Stimulated activated naive CD8-positive, alpha-beta T cell treated with anti-CD3 and anti-CD28 coated beads, Interleukin-15, Interleukin-2, amounts not matched to agents 100 ng/mL and 50 ng/mL, for 24 hours (primary cell): ENCODE measurements at regions not wholly inside any gene's neighbourhood (a gene's known extent, or its start where the extent isn't known, plus 50 kb on each side); places are given as distances from the start of the nearest gene placed in this dataset.

Source experiments
- H3K27ac Mint-ChIP-seq: one replicate; pipeline ENCODE4 v1.8.0; 2021; ENCODE audit warnings: mild to moderate bottlenecking, mixed read lengths
- H3K27me3 Mint-ChIP-seq: one replicate; pipeline ENCODE4 v1.8.0; 2021; ENCODE audit warnings: mixed read lengths
- H3K36me3 Mint-ChIP-seq: one replicate; pipeline ENCODE4 v1.8.0; 2021; ENCODE audit warnings: low read depth, mixed read lengths
- H3K4me1 Mint-ChIP-seq: one replicate; pipeline ENCODE4 v1.8.0; 2021; ENCODE audit warnings: low read depth, mixed read lengths
- H3K4me3 Mint-ChIP-seq: one replicate; pipeline ENCODE4 v1.8.0; 2021; ENCODE audit warnings: mild to moderate bottlenecking, mixed read lengths
- H3K9me3 Mint-ChIP-seq: one replicate; pipeline ENCODE4 v1.8.0; 2021; ENCODE audit warnings: mixed read lengths

DNA sequence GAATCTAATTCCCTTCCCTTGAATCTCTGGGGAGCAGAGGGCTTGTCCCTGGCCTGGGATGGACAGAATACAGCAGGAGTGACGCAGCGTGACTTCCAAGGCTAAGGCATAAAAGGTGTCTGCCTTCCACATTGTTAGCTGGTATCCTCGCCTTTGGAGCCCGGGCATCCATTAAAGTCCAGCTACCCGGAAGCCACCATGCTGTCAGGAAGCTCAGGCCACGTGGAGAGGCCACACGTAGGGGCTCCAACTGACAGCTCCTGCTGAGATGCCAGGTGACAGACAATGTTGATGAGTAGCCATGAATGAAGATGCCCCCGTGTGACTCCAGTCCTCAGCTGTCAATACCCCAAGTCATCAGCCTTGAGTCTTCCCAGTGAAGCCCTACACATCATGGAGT lies 99.9 kb downstream of the OAT start:
- Mint-ChIP-seq H3K27ac (no peak overlapping the region), H3K36me3 (no peaks in the 10 kb centered on the region), H3K9me3 (no peaks in the 10 kb centered on the region), H3K27me3 (no peaks in the 10 kb centered on the region), H3K4me3 (no peak overlapping the region), H3K4me1 (no peaks in the 10 kb centered on the region)

DNA sequence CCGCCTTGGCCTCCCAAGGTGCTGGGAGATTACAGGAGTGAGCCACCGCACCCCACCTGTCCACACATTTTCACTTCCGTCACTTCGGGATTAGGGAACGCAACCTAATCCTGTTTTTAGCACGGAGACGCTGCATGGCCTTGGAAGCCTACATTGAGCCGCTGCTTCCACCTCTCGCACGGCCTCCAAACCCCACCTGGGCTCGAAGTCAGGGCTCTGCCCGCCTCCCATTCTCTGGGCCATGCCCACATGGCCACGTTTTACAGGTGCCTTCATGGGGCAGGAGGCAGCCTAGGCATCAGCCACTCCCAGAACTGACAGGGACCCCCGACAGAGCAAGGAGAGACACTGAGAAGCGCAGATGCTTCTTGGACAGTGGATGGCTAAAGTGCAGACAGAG lies 100.6 kb downstream of the OAT start:
- H3K4me3 Mint-ChIP-seq = no peak overlapping the region
- H3K27ac Mint-ChIP-seq = no peak overlapping the region
- no peaks in the 10 kb centered on the region for H3K9me3 Mint-ChIP-seq
- no peaks in the 10 kb centered on the region for H3K4me1 Mint-ChIP-seq
- no peaks in the 10 kb centered on the region for H3K36me3 Mint-ChIP-seq
- H3K27me3 Mint-ChIP-seq = no peaks in the 10 kb centered on the region

DNA sequence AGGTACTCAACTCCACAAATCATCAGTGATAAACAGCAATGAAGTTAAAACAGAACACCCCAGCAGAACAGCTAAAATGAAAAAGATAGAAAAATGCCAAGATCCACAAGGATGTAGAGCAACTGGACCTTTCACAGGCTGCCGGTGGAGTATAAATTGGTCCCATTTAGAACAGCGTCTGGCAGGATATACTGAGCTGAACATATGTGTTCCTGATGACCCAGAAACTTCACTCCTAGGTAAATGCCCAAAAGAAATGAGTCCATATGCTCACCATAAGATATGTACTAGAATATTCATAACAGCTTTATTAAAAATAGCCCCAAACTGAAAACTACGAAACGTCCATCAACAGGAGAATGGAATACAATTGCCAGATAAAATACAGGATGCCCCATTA lies 102.4 kb downstream of the OAT start:
- Mint-ChIP-seq H3K4me1 (no peaks in the 10 kb centered on the region), H3K27me3 (no peaks in the 10 kb centered on the region), H3K4me3 (no peak overlapping the region), H3K27ac (no peak overlapping the region), H3K36me3 (no peaks in the 10 kb centered on the region), H3K9me3 (no peaks in the 10 kb centered on the region)

DNA sequence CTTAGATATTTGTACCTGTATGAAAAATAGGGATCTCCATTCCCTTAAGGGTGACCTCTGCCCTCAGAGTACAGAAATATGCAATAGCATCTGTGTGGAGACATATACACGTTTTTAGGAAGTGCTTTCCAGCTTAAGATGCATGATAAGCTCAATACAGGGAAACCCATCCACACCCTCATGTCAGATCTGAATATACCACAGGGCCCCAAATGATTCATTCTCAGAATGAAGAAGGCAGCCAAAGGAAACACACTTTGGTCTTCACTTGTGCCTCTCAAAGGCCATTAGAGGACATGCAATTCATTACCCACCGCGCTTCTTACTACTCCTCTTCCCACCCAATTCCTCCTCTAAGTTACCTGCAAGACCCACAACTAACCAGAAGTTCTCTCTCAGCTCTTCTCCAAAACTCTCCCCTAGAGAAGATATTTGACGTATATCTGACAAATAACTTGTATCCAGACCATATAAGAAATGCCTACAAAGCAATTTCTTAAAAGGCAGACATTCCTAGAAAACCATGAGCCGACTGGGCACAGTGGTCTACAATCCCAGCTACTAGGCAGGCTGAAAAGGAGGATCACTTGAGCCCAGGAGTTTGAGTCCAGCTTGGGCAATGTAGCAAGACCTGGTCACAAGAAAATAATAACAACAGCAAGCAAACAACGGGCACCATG lies 103.0 kb downstream of the OAT start:
- no peaks in the 10 kb centered on the region for H3K9me3 Mint-ChIP-seq
- H3K4me1 Mint-ChIP-seq = no peaks in the 10 kb centered on the region
- H3K36me3 Mint-ChIP-seq = no peaks in the 10 kb centered on the region
- no peak overlapping the region for H3K4me3 Mint-ChIP-seq
- H3K27me3 Mint-ChIP-seq = no peaks in the 10 kb centered on the region
- no peak overlapping the region for H3K27ac Mint-ChIP-seq

DNA sequence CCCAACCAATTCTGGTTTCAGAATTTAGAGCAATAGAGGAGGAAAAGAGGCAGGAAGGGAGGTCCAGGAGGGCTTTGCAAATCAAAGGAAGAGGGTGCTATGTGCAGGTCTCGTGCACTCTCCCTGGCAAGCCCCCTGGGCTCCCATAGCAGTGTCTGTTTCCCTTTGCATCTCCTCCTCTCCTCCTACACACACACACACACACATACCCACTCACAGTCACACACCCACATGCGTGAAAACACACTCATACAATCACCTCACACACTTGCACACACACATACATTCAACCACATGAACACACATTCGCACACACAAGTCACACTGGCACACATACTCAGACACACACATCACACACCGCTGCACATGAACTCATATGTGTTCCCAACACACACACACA lies 105.3 kb downstream of the OAT start:
- no peaks in the 10 kb centered on the region for H3K36me3 Mint-ChIP-seq
- H3K9me3 Mint-ChIP-seq = no peaks in the 10 kb centered on the region
- no peaks in the 10 kb centered on the region for H3K4me1 Mint-ChIP-seq
- H3K4me3 Mint-ChIP-seq = no peak overlapping the region
- H3K27me3 Mint-ChIP-seq = no peaks in the 10 kb centered on the region
- peak overlapping the region; percentile 6 for H3K27ac Mint-ChIP-seq

DNA sequence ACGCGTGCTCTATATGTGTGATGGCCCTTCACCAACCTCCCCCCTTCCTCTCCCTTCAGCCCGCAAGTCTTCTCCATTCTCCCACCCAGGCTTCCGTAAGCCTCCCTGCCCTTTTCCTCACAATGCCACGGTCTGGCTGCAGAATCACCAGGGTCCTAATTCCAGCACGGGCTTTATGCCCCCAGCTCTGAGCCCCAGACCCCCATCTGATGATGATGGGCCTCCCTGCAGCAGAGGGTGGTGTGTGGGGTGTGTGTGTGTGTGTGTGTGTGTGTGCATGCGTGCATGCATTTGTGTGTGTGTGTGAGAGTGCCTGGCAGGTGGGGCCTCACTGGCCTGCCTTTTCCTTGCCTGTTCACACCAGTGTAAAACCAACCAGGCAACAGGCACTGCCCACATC lies 109.9 kb downstream of the OAT start:
- Mint-ChIP-seq H3K4me1 (no peaks in the 10 kb centered on the region), H3K36me3 (no peaks in the 10 kb centered on the region), H3K27ac (no peak overlapping the region), H3K4me3 (no peak overlapping the region), H3K9me3 (no peaks in the 10 kb centered on the region), H3K27me3 (no peaks in the 10 kb centered on the region)

DNA sequence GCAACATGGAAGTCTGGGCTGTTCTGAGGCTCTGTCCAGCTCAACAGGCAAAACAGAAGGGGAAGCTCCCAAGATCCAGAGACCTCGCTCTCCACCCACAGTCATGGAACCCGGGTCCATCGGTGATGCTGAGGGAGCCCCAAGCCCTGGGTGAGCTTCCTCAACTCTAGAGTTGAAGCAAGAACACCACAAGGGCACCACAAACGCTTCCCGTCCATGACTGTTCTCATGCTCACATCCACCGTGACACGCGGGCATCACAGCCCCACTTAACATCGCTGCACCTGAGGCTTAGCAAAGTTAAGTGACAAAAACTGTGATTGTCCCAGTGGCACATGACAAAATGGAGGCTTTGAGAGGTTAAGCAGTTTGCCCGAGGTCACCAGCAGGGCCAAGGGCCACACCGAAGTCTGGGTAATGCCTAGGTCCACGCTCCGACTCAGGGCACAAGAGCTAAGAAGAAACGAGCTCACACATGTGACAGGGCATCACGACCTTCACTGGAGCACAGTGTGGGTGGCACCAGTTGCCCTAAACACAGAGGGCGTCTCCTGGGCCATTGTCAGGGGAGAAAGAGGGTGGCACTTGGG lies 110.6 kb downstream of the OAT start:
- no peak overlapping the region for H3K4me3 Mint-ChIP-seq
- no peaks in the 10 kb centered on the region for H3K9me3 Mint-ChIP-seq
- no peaks in the 10 kb centered on the region for H3K36me3 Mint-ChIP-seq
- H3K27ac Mint-ChIP-seq = no peak overlapping the region
- H3K4me1 Mint-ChIP-seq = no peaks in the 10 kb centered on the region
- no peaks in the 10 kb centered on the region for H3K27me3 Mint-ChIP-seq

DNA sequence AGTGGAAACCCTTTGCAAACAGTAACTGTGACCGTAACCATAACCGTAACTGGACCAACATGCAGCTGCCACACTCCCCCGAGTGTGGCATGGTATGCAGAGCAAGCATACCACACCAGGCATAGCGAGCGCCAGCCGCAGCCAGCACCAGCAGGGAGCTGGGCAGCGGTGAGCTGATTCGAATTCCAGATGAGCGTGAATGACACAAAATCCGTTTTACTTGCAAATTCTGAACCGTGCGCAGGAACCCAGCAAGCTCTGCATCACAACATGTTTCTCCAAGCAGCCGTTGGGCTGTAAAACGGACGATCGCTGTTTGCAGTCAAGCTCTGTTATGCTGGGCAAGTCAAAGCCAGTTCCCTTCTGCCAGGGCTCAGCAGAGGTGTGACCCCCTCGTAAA lies 111.1 kb downstream of the OAT start:
- H3K4me3 Mint-ChIP-seq = no peak overlapping the region
- no peaks in the 10 kb centered on the region for H3K4me1 Mint-ChIP-seq
- no peaks in the 10 kb centered on the region for H3K36me3 Mint-ChIP-seq
- no peaks in the 10 kb centered on the region for H3K9me3 Mint-ChIP-seq
- no peaks in the 10 kb centered on the region for H3K27me3 Mint-ChIP-seq
- no peak overlapping the region for H3K27ac Mint-ChIP-seq

DNA sequence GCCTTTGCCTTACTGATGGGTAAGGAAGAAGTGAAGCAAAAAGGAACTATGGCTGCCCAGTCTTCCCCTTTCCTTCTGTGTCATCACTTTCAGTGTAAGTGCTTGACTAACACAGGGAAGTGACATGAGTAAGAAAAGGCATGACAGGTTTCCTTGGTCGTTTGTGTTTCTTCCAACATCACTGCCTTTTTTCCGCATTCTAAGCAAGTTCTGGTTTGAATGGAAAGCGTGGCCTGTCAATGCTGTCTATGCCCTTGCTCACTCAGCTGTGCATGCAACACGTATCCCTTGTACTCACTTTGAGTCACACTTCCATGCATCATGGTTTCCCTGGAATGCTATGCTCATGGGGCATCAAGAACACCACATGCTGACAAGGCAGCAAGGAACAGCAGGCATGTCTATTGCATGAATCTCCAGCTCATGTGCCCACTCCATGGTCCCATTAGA lies 111.8 kb downstream of the OAT start:
- no peak overlapping the region for H3K4me3 Mint-ChIP-seq
- H3K27me3 Mint-ChIP-seq = no peaks in the 10 kb centered on the region
- no peak overlapping the region for H3K27ac Mint-ChIP-seq
- H3K4me1 Mint-ChIP-seq = no peaks in the 10 kb centered on the region
- no peaks in the 10 kb centered on the region for H3K36me3 Mint-ChIP-seq
- no peaks in the 10 kb centered on the region for H3K9me3 Mint-ChIP-seq

DNA sequence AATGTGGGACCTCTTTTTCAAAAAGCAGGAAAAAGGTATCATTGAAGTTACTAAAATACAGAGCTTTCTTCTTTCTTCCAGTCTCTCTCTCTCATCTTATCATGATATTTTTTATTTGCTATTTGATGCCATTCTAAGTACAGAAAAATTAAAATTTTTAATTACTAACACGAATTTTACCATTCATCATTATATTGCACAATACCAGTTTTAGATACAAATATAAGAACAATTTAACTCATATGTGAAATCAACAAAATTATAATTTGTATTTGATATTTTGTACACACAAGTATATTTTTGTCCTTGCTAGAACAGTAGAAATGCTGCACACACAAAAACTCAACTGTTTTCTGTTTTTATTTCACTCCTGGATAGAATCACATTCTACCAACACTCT lies 112.2 kb downstream of the OAT start:
- no peak overlapping the region for H3K27ac Mint-ChIP-seq
- no peaks in the 10 kb centered on the region for H3K36me3 Mint-ChIP-seq
- H3K9me3 Mint-ChIP-seq = no peaks in the 10 kb centered on the region
- H3K27me3 Mint-ChIP-seq = no peaks in the 10 kb centered on the region
- H3K4me1 Mint-ChIP-seq = no peaks in the 10 kb centered on the region
- no peak overlapping the region for H3K4me3 Mint-ChIP-seq

DNA sequence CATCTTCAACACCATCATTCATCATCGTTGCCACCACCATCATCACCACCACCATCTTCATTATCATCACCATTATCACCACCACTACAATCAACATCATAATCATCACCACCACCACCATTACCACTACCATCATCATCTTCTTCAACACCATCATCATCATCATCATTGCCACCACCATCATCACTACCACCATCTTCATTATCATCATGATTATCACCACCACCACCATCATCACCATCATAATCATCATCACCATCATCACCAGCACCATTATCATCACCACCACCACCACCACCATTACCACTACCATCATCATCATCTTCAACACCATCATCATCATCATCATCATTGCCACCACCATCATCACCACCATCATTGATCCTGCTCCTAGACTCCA lies 112.7 kb downstream of the OAT start:
- no peaks in the 10 kb centered on the region for H3K4me1 Mint-ChIP-seq

DNA sequence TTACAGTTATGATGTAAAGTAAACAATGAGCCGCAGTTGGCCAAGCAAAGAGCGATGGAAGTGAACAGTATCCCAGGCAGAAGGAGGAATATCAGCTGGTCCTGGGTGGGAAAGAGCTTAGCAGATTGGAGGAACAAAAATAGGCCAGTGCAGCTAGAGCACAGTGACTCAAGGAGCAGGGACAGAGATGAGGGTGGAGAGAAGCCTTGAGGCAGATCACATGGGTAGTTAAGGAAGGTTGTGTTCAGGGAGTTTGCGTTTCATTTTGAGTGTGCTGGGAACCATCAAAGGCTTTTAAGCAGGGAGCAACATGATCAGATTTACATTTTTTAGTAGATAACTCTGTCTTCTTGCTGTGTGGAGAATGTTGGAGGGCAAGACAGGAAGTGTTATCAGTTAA lies 113.6 kb downstream of the OAT start:
- Mint-ChIP-seq H3K27me3 (no peaks in the 10 kb centered on the region), H3K4me3 (no peak overlapping the region), H3K4me1 (no peaks in the 10 kb centered on the region), H3K9me3 (peaks cover 6% of the 10 kb centered on the region), H3K27ac (no peak overlapping the region), H3K36me3 (no peaks in the 10 kb centered on the region)

More for the DNA sequence above, 112.7 kb downstream of the OAT start:
- H3K36me3 Mint-ChIP-seq = no peaks in the 10 kb centered on the region
- H3K4me3 Mint-ChIP-seq = no peak overlapping the region
- peaks cover 1% of the 10 kb centered on the region for H3K9me3 Mint-ChIP-seq
- H3K27ac Mint-ChIP-seq = no peak overlapping the region
- H3K27me3 Mint-ChIP-seq = no peaks in the 10 kb centered on the region

DNA sequence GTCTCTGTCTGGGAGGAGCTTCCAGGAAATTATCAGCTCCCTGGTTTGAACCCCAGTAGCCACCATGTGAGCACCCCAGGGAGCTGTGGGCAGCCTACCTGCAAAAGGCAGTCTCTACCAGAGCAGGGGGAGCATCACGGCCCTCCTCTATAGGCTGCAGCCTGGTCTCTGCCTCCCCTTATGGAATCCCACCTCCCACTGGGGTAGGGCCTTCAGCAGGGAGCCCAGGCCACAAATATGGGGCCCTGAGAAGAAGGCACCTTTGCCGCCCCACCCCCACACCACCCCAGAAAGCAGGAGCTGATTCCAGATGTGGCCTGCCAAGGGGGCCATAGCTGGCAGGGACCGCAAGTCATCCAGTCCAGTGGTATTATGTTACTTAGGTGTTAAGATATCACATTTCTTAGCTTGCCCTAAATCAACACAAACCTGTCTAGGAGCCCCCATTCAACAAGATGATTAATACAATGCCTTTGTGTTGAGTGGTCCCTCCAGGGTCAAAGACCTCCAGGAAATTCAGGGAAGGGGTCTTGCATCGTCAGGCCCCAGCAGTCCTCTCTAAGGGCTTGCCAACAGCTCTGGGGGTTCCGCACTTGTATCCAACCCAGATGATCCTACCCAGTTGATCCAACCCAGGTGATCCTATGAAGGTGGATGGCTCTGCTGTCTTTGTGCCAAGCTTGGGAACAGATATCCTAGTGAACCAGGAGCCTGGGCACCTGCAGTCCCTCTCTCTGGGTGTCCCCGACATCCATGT lies 114.9 kb downstream of the OAT start:
- no peak overlapping the region for H3K4me3 Mint-ChIP-seq
- peaks cover 6% of the 10 kb centered on the region for H3K9me3 Mint-ChIP-seq
- no peaks in the 10 kb centered on the region for H3K36me3 Mint-ChIP-seq
- H3K27ac Mint-ChIP-seq = no peak overlapping the region
- no peaks in the 10 kb centered on the region for H3K4me1 Mint-ChIP-seq
- H3K27me3 Mint-ChIP-seq = no peaks in the 10 kb centered on the region

DNA sequence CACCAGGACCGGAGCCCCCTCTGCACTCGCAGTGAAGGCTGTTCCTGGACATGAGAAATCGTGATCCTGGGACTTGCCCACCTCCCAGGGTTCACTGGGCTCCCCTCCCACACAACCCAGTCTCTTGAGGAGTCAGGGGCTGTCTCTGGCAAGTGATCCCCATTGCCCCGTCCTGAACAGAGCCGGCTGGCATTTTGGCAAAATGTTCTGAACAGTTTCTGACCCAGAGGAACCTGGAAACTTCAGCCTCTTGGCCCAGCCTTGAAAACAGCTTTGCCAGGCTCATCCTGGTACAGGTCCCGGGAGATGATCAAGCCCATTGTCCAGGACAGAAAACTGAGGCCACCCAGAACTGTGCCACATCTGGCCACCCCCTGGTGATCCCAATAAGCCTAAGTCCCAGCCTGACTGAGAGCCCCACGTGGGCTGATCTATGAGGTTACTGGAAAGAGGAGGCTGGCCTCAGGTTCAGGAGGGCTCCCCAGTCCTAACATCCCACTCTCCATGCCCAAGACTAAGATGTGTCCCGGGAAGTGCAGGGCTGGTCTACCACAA lies 115.7 kb downstream of the OAT start:
- Mint-ChIP-seq H3K4me1 (no peaks in the 10 kb centered on the region), H3K4me3 (no peak overlapping the region)

DNA sequence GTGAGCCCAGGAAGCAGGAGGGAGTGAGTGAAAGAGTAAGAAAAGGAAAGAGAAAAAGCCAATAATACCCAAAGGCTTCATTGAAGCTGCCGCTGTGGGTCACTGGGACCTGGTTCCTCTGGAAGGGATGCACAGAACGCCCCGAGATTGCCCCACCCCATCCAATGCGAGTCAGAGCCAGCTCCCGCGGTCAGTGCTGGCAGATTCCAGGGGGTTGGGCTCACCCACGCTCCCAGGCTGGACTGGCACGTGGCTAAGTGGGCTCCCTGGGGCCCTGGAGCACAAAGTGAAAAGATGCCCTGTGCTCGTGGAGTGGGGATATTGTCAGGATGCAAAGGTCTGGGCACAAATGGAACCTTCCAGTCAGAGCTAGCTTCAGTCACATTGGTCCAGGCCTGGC lies 117.0 kb downstream of the OAT start:
- H3K27me3 Mint-ChIP-seq = no peaks in the 10 kb centered on the region
- H3K27ac Mint-ChIP-seq = no peak overlapping the region
- H3K4me3 Mint-ChIP-seq = no peak overlapping the region
- H3K4me1 Mint-ChIP-seq = no peaks in the 10 kb centered on the region
- no peaks in the 10 kb centered on the region for H3K36me3 Mint-ChIP-seq
- peaks cover 6% of the 10 kb centered on the region for H3K9me3 Mint-ChIP-seq

More for the DNA sequence above, 115.7 kb downstream of the OAT start:
- Mint-ChIP-seq H3K9me3 (peaks cover 6% of the 10 kb centered on the region), H3K36me3 (no peaks in the 10 kb centered on the region), H3K27ac (no peak overlapping the region), H3K27me3 (no peaks in the 10 kb centered on the region)
